Panc1 (cell line): ENCODE measurements at regions not wholly inside any gene's neighbourhood (a gene's known extent, or its start where the extent isn't known, plus 50 kb on each side); places are given as distances from the start of the nearest gene placed in this dataset.

ENCODE experiments used
- CTCF ChIP-seq: fragments of 450-650 bp; IDR thresholded peaks from 2 replicates; pipeline ENCODE4 v1.5.1; 2017; ENCODE audit warnings: mild to moderate bottlenecking
- POLR2AphosphoS5 ChIP-seq: IDR thresholded peaks from 2 replicates; pipeline ENCODE4 v1.6.1; 2012; ENCODE audit warnings: mild to moderate bottlenecking, low read depth, low read length, moderate library complexity
- REST ChIP-seq, 2 experiments: IDR thresholded peaks; 2 replicates each; pipeline ENCODE4 v1.6.1; 2011 to 2012; ENCODE audit warnings: low read depth in 2 of 2, control low read depth in 1 of 2, low read length in 1 of 2, mild to moderate bottlenecking in 1 of 2, moderate library complexity in 1 of 2; ENCODE audit not compliant: insufficient read depth in 1 of 2
- TCF7L2 ChIP-seq: IDR thresholded peaks from 2 replicates; pipeline ENCODE4 v1.6.1; 2011; ENCODE audit warnings: mild to moderate bottlenecking, low read depth, low read length, inconsistent platforms

- TF ChIP-seq CTCF (no peak), POLR2AphosphoS5 (no peak), REST (IDR thresholded peaks at IDR 0.05; ENCODE audit: insufficient read depth in 1 of 2, low read depth in 2 of 2, low read length in 1 of 2) (no peak), TCF7L2 (no peak)
These were observed 91.5 kb upstream of the ANKRD50 start for GRCh38 chr4:124804041-124804440.
